IPS-18a (cell line): ENCODE measurements at regions not wholly inside any gene's neighbourhood (a gene's known extent, or its start where the extent isn't known, plus 50 kb on each side); places are given as distances from the start of the nearest gene placed in this dataset.

Source experiments
- H3K27ac ChIP-seq: one replicate; pipeline ENCODE4 v1.5.1; 2013; ENCODE audit warnings: low read length
- H3K27me3 ChIP-seq: one replicate; pipeline ENCODE4 v1.6.1; 2013; ENCODE audit warnings: mild to moderate bottlenecking, low read length; ENCODE audit not compliant: control insufficient read depth, insufficient read depth
- H3K36me3 ChIP-seq: one replicate; pipeline ENCODE4 v1.6.1; 2013; ENCODE audit warnings: low read depth, low read length; ENCODE audit not compliant: control insufficient read depth
- H3K4me1 ChIP-seq: one replicate; pipeline ENCODE4 v1.6.1; 2013; ENCODE audit warnings: low read depth, low read length; ENCODE audit not compliant: control insufficient read depth
- H3K4me3 ChIP-seq: one replicate; pipeline ENCODE4 v1.5.1; 2013; ENCODE audit warnings: low read length
- H3K9ac ChIP-seq: one replicate; pipeline ENCODE4 v1.6.1; 2013; ENCODE audit warnings: mild to moderate bottlenecking, low read length, moderate library complexity
- H3K9me3 ChIP-seq: one replicate; pipeline ENCODE4 v1.6.1; 2013; ENCODE audit warnings: low read depth, low read length; ENCODE audit not compliant: control insufficient read depth

DNA sequence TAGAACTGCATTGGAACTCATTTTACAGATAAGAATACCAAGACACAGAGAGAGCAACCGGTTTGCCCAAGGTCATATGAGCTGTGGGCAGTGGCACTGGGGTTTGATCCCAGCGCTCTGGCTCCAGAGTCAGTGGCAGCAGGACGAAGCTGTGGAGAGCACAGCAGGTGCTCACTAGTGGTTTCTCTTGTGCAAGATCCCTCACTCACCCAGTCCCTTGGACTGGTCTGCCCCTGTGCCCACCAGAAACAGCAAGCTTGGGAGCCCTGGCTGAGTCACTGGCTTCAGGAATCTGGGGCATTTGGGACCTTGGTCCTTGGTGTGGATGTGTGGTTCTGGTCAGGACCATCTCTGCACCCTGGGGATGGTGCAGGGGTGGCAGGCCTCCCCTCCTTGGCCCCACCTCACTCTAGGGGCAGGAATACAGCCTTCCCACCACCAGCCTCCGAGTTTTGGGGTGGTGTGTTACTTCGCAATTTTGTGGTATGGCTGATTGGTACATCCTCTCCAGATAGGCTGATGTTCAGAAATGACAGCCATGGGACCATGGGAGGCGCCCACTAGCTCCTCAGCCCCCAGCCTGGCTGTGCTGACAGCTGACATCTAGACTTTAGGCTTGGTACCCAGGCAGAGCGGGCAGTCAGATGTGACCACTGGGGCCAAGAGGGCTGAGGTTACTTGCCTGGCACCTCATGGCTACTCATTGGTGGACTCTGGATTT, 104.6 kb downstream of the LSM3 start:
- Histone ChIP-seq H3K4me3 (no peak overlapping the region), H3K4me1 (peaks cover 29% of the 10 kb centered on the region), H3K27me3 (no peaks in the 10 kb centered on the region), H3K9me3 (no peaks in the 10 kb centered on the region), H3K27ac (no peak overlapping the region), H3K36me3 (no peaks in the 10 kb centered on the region), H3K9ac (no peak overlapping the region)

GRCh38 chr3:14283813-14284438, 105.3 kb downstream of the LSM3 start:
- Histone ChIP-seq H3K9ac (no peak overlapping the region), H3K27ac (no peak overlapping the region), H3K36me3 (no peaks in the 10 kb centered on the region), H3K4me1 (peaks cover 22% of the 10 kb centered on the region), H3K4me3 (no peak overlapping the region), H3K27me3 (no peaks in the 10 kb centered on the region), H3K9me3 (no peaks in the 10 kb centered on the region)

GRCh38 chr3:14284694-14285547, 106.3 kb downstream of the LSM3 start:
- no peak overlapping the region for H3K4me3 ChIP-seq
- H3K36me3 ChIP-seq, result no peaks in the 10 kb centered on the region
- H3K9me3 ChIP-seq, result no peaks in the 10 kb centered on the region
- peaks cover 21% of the 10 kb centered on the region for H3K4me1 ChIP-seq
- no peaks in the 10 kb centered on the region for H3K27me3 ChIP-seq
- H3K27ac ChIP-seq, result no peak overlapping the region
- H3K9ac ChIP-seq, result no peak overlapping the region

DNA sequence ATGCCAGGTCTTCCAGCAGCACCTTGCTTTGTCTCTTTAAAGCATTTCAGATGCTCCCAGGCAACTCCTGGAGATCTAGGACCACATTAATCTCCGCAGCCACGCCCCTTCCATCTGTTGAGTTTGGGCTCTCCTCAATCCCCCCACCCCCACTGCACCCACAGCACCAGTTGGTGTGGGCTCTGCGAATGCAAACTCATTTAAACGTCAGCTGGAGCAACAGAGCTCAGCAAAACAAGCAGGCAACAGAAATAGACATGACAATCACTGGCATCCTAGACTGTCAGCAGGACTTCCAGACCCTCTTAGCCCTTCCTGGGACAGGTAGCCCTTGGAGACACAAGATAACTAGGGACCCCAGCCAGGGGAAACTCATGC, 106.9 kb downstream of the LSM3 start:
- H3K9ac ChIP-seq, result no peak overlapping the region
- no peak overlapping the region for H3K4me3 ChIP-seq
- H3K4me1 ChIP-seq, result peaks cover 21% of the 10 kb centered on the region
- no peak overlapping the region for H3K27ac ChIP-seq
- no peaks in the 10 kb centered on the region for H3K27me3 ChIP-seq
- no peaks in the 10 kb centered on the region for H3K36me3 ChIP-seq
- no peaks in the 10 kb centered on the region for H3K9me3 ChIP-seq

DNA sequence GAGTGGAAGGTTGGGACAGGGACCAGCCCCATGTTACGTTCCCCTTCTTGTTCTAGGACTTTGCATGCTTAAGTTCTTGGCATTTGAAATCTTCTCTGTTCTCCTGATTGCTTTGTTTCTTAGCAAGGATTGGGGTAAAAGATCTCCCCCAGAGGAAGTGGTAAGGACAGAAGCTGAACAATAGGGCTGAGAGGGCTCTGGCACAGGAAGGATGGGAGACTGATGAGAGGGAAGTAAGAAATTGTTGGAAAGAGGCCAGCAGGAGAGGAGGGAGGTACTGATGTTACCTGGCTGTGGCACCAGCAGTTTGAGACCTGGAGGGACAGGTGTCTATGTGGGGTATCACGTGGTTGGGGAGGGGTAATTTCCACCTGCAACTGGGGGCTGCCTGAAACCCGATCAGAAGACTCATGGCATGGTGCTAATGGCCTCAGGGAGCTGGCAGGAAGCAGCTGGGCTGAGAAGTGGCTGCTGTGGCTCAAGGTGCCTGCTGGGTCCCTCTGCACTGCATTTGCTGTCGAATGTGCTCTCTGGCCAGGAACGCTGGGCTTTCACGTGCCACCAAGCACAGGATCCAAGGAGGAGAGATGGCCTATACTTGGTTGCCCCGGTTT, 108.4 kb downstream of the LSM3 start:
- Histone ChIP-seq H3K9ac (no peak overlapping the region), H3K9me3 (no peaks in the 10 kb centered on the region), H3K27me3 (no peaks in the 10 kb centered on the region), H3K4me1 (peaks cover 28% of the 10 kb centered on the region), H3K27ac (no peak overlapping the region), H3K4me3 (no peak overlapping the region), H3K36me3 (no peaks in the 10 kb centered on the region)

GRCh38 chr3:14288177-14288788, 109.7 kb downstream of the LSM3 start:
- Histone ChIP-seq H3K27me3 (no peaks in the 10 kb centered on the region), H3K9me3 (no peaks in the 10 kb centered on the region), H3K4me1 (peaks cover 28% of the 10 kb centered on the region), H3K9ac (no peak overlapping the region), H3K27ac (no peak overlapping the region), H3K4me3 (no peak overlapping the region), H3K36me3 (no peaks in the 10 kb centered on the region)

- Histone ChIP-seq H3K27ac (no peak overlapping the region), H3K9me3 (no peaks in the 10 kb centered on the region), H3K36me3 (no peaks in the 10 kb centered on the region), H3K27me3 (no peaks in the 10 kb centered on the region), H3K9ac (no peak overlapping the region), H3K4me3 (no peak overlapping the region), H3K4me1 (peaks cover 28% of the 10 kb centered on the region)
Observed at GRCh38 chr3:14288833-14289451, 110.3 kb downstream of the LSM3 start.

- Histone ChIP-seq H3K9me3 (no peaks in the 10 kb centered on the region), H3K36me3 (no peaks in the 10 kb centered on the region), H3K27me3 (no peaks in the 10 kb centered on the region), H3K9ac (no peak overlapping the region), H3K27ac (no peak overlapping the region), H3K4me1 (peaks cover 23% of the 10 kb centered on the region), H3K4me3 (no peak overlapping the region)
Observed at GRCh38 chr3:14289590-14290461, 111.2 kb downstream of the LSM3 start.

GRCh38 chr3:14290631-14291385, 111.6 kb upstream of the SLC6A6 start:
- H3K9ac ChIP-seq, result no peak overlapping the region
- H3K36me3 ChIP-seq, result no peaks in the 10 kb centered on the region
- H3K27me3 ChIP-seq, result no peaks in the 10 kb centered on the region
- no peak overlapping the region for H3K4me3 ChIP-seq
- no peaks in the 10 kb centered on the region for H3K9me3 ChIP-seq
- H3K4me1 ChIP-seq, result peaks cover 14% of the 10 kb centered on the region
- no peak overlapping the region for H3K27ac ChIP-seq

- no peak overlapping the region for H3K9ac ChIP-seq
- H3K36me3 ChIP-seq, result no peaks in the 10 kb centered on the region
- H3K27me3 ChIP-seq, result no peaks in the 10 kb centered on the region
- H3K9me3 ChIP-seq, result no peaks in the 10 kb centered on the region
- no peak overlapping the region for H3K4me3 ChIP-seq
- no peak overlapping the region for H3K27ac ChIP-seq
- peaks cover 8% of the 10 kb centered on the region for H3K4me1 ChIP-seq
Observed at GRCh38 chr3:14295037-14295436, 107.4 kb upstream of the SLC6A6 start.
